Mesenchymal stem cell (in vitro differentiated cells and primary cell): ENCODE measurements at regions not wholly inside any gene's neighbourhood (a gene's known extent, or its start where the extent isn't known, plus 50 kb on each side); places are given as distances from the start of the nearest gene placed in this dataset.

ENCODE experiments used
- DNase-seq: peaks from one replicate; pipeline ENCODE4 v3.0.0-alpha.2; 2013
- H2AFZ ChIP-seq: one replicate; pipeline ENCODE4 v1.6.1; 2013; ENCODE audit warnings: low read depth, mild to moderate bottlenecking, control low read depth, inconsistent platforms, low read length, moderate library complexity
- H2AK5ac ChIP-seq: 2 replicates; pipeline ENCODE4 v1.6.1; 2013; ENCODE audit warnings: low read length, moderate library complexity, mild to moderate bottlenecking, inconsistent platforms; ENCODE audit not compliant: severe bottlenecking
- H2BK120ac ChIP-seq: one replicate; pipeline ENCODE4 v1.6.1; 2013; ENCODE audit warnings: low read depth, mild to moderate bottlenecking, inconsistent platforms, low read length, moderate library complexity
- H2BK12ac ChIP-seq, 2 experiments: one replicate each; pipeline ENCODE4 v1.6.1; 2013; ENCODE audit warnings: inconsistent platforms in 2 of 2, low read length in 2 of 2, mild to moderate bottlenecking in 2 of 2, moderate library complexity in 2 of 2, control low read depth in 1 of 2
- H2BK15ac ChIP-seq: one replicate; pipeline ENCODE4 v1.6.1; 2013; ENCODE audit warnings: mild to moderate bottlenecking, low read depth, inconsistent platforms; ENCODE audit not compliant: poor library complexity, severe bottlenecking
- H2BK5ac ChIP-seq: 2 replicates; pipeline ENCODE4 v1.6.1; 2013; ENCODE audit warnings: low read depth, mild to moderate bottlenecking, low read length, control low read depth, inconsistent platforms; ENCODE audit not compliant: poor library complexity, severe bottlenecking
- H3K14ac ChIP-seq, 2 experiments: one replicate each; pipeline ENCODE4 v1.6.1; 2013; ENCODE audit warnings: inconsistent platforms in 2 of 2, low read length in 2 of 2, control low read depth in 1 of 2, mild to moderate bottlenecking in 1 of 2, moderate library complexity in 1 of 2
- H3K18ac ChIP-seq, 2 experiments: one replicate each; pipeline ENCODE4 v1.6.1; 2013; ENCODE audit warnings: inconsistent platforms in 2 of 2, low read length in 2 of 2, control low read depth in 1 of 2, low read depth in 1 of 2, mild to moderate bottlenecking in 1 of 2
- H3K23ac ChIP-seq, 2 experiments: one replicate each; pipeline ENCODE4 v1.6.1; 2013; ENCODE audit warnings: inconsistent platforms in 2 of 2, low read length in 2 of 2, mild to moderate bottlenecking in 2 of 2, moderate library complexity in 2 of 2, control low read depth in 1 of 2
- H3K27ac ChIP-seq: 2 replicates; pipeline ENCODE4 v1.5.1; 2013; ENCODE audit warnings: mild to moderate bottlenecking, moderate library complexity, low read length, control low read depth, inconsistent platforms; ENCODE audit not compliant: poor library complexity, severe bottlenecking
- H3K27me3 ChIP-seq, 2 experiments: 2 replicates each; pipeline versions ENCODE4 v1.6.1 to v1.7.0; 2013; ENCODE audit warnings: low read length in 2 of 2, mild to moderate bottlenecking in 2 of 2, moderate library complexity in 2 of 2, control low read depth in 1 of 2, inconsistent platforms in 1 of 2; ENCODE audit not compliant: control insufficient read depth in 1 of 2, insufficient read depth in 1 of 2
- H3K36me3 ChIP-seq, 2 experiments: 2 replicates each; pipeline versions ENCODE4 v1.6.1 to v1.7.0; 2013; ENCODE audit warnings: low read length in 2 of 2, control low read depth in 1 of 2, inconsistent platforms in 1 of 2, low read depth in 1 of 2, mild to moderate bottlenecking in 1 of 2; ENCODE audit not compliant: insufficient read depth in 2 of 2, control insufficient read depth in 1 of 2
- H3K4ac ChIP-seq, 2 experiments: one replicate each; pipeline ENCODE4 v1.6.1; 2013; ENCODE audit warnings: inconsistent platforms in 2 of 2, low read length in 2 of 2, mild to moderate bottlenecking in 2 of 2, moderate library complexity in 2 of 2, control low read depth in 1 of 2, low read depth in 1 of 2
- H3K4me1 ChIP-seq: 2 replicates; pipeline ENCODE4 v1.6.1; 2013; ENCODE audit warnings: low read depth, low read length, control low read depth; ENCODE audit not compliant: control insufficient read depth, insufficient read depth
- H3K4me2 ChIP-seq: 2 replicates; pipeline ENCODE4 v1.6.1; 2013; ENCODE audit warnings: low read length, mild to moderate bottlenecking, inconsistent platforms; ENCODE audit not compliant: poor library complexity, severe bottlenecking
- H3K4me3 ChIP-seq, 2 experiments: 2 replicates each; pipeline versions ENCODE4 v1.5.1 to v1.7.0; 2013; ENCODE audit warnings: low read length in 2 of 2, mild to moderate bottlenecking in 2 of 2, control low read depth in 1 of 2, low read depth in 1 of 2; ENCODE audit not compliant: insufficient read depth in 1 of 2
- H3K79me1 ChIP-seq: replicated peaks from 2 replicates; pipeline ENCODE4 v1.6.1; 2013; ENCODE audit warnings: mild to moderate bottlenecking, control low read depth, low read length, inconsistent platforms; ENCODE audit not compliant: poor library complexity, severe bottlenecking
- H3K9ac ChIP-seq: 2 replicates; pipeline ENCODE4 v1.7.0; 2013; ENCODE audit warnings: mild to moderate bottlenecking, low read length, moderate library complexity
- H3K9me3 ChIP-seq: 2 replicates; pipeline ENCODE4 v1.7.0; 2013; ENCODE audit warnings: mild to moderate bottlenecking, low read length; ENCODE audit not compliant: control insufficient read depth
- H4K8ac ChIP-seq: one replicate; pipeline ENCODE4 v1.6.1; 2013; ENCODE audit warnings: inconsistent platforms, mild to moderate bottlenecking, low read length, moderate library complexity
- H4K91ac ChIP-seq: one replicate; pipeline ENCODE4 v1.6.1; 2013; ENCODE audit warnings: mild to moderate bottlenecking, low read length, inconsistent platforms
- WGBS: methylation state at CpG from one replicate; pipeline ENCODE4 v1.1.7; 2013; ENCODE audit warnings: mixed read lengths; 5-methylcytosine and 5-hydroxymethylcytosine counted together

DNA sequence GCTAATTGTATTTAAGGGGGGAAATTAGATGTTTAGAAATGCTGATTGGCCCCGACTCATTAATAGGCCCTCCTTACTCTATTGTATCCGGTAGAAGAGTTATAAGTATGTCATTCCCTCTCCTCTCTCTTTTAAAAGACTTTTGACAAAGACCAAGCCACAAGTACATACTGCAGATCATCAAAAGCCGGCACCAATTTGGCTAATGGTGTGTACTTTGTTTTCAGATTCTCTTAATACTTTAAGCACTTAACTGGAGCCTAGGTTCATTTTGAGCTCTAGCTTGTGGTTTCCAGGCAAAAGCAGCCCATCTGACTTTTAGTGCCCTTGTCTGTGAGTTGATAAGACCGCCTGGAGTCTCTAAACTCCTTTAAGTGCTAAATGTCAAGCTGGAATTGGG is 210.0 kb upstream of the LYZL1 start:
- Histone ChIP-seq H2BK5ac (no peak overlapping the region), H2BK120ac (no peak overlapping the region), H3K36me3 (no peaks in the 10 kb centered on the region), H3K23ac (no peak overlapping the region), H3K9me3 (no peaks in the 10 kb centered on the region), H2AFZ (no peak overlapping the region), H3K27me3 (peaks cover 0 to 13% of the 10 kb centered on the region in 2 experiments), H2AK5ac (no peak overlapping the region), H3K18ac (no peak overlapping the region), H3K27ac (no peak overlapping the region), H3K4me1 (peaks cover 2% of the 10 kb centered on the region), H4K91ac (no peak overlapping the region), H3K4me2 (no peak overlapping the region), H3K9ac (no peak overlapping the region), H4K8ac (no peak overlapping the region), H3K4ac (no peak overlapping the region), H2BK12ac (no peak overlapping the region), H3K4me3 (no peak overlapping the region), H3K14ac (no peak overlapping the region), H2BK15ac (no peak overlapping the region), H3K79me1 (no peaks in the 10 kb centered on the region)
- WGBS = 25% methylated on average over 2 of the region's 4 CpGs
- no peak for DNase-seq

DNA sequence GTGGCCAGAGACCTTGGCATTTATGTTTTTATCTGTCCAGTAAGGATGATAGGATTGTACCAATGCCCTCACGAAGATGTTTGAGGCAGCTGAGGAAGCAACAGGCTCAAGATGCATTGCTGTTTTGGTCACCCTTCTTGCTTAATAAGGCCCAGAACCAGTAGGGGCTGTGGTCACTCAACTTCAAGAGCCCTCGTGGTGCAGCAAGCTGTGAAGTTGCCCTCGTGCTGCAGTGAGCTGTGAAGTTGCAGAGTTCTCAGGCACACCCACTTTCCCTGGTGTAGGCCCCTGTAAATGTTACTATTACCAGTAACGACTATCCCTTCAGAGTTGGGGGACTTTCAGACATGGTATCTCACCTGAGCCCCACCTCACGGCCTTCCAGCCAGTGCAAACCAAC is 207.6 kb upstream of the LYZL1 start:
- no peak overlapping the region for H3K4me2 ChIP-seq
- H3K4ac ChIP-seq = no peak overlapping the region
- no peak overlapping the region for H3K18ac ChIP-seq
- no peak for DNase-seq
- H3K23ac ChIP-seq = no peak overlapping the region
- 90% methylated on average over 5 of the region's 5 CpGs for WGBS
- no peak overlapping the region for H2AK5ac ChIP-seq
- H3K27ac ChIP-seq = no peak overlapping the region
- no peaks in the 10 kb centered on the region for H3K36me3 ChIP-seq
- no peak overlapping the region for H2BK120ac ChIP-seq
- H3K79me1 ChIP-seq = no peaks in the 10 kb centered on the region
- H2AFZ ChIP-seq = no peak overlapping the region
- peaks cover 2% of the 10 kb centered on the region for H3K4me1 ChIP-seq
- no peak overlapping the region for H3K4me3 ChIP-seq
- H3K9ac ChIP-seq = no peak overlapping the region
- no peak overlapping the region for H4K91ac ChIP-seq
- no peak overlapping the region for H2BK5ac ChIP-seq
- H2BK15ac ChIP-seq = no peak overlapping the region
- H3K27me3 ChIP-seq = peaks cover 0 to 13% of the 10 kb centered on the region in 2 experiments
- no peak overlapping the region for H3K14ac ChIP-seq
- H2BK12ac ChIP-seq = no peak overlapping the region
- no peak overlapping the region for H4K8ac ChIP-seq
- H3K9me3 ChIP-seq = no peaks in the 10 kb centered on the region

DNA sequence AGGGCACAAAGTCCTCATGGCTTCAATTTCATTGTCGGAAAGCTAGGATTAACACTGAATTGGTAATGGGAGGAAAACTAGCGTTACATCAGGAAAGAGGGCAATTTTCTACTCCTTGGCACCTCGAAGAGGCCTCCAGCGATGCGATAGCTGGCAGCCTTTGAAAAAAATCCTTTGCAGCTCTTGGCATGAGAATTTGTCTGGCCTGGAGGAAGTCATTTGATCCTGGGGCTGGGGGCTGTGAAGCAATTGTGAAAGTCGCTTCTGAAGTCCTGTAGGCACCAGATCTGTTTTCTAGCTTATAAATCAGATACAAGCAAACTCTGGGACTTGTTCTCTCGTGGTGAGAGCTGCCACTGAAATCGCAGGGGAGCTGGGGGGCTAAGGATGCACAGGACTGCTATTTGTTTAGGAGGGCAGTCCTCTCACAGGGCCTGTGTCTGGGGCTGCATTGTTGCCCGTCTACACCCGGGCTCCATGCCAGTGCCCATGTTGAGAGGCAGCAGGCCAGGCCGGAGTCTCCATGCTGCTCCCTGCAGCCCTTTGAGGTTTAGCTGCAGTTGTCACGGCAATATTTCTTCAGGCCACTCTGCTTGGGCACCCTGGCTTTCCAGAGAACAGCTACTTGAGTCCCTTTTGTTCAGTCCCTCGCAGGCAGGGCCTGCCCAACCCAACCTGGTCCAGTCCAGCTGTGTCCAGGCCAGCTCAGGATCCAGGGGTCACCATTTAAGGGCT is 206.8 kb upstream of the LYZL1 start:
- no peak overlapping the region for H3K4ac ChIP-seq
- H2BK15ac ChIP-seq = no peak overlapping the region
- H3K14ac ChIP-seq = peak overlapping the region in 1 of 2 experiments; percentile 62
- H3K9ac ChIP-seq = no peak overlapping the region
- H2AK5ac ChIP-seq = no peak overlapping the region
- H3K18ac ChIP-seq = no peak overlapping the region
- H4K91ac ChIP-seq = no peak overlapping the region
- peak overlapping the region in 1 of 2 experiments; percentile 42 for H3K23ac ChIP-seq
- no peaks in the 10 kb centered on the region for H3K9me3 ChIP-seq
- H3K4me2 ChIP-seq = no peak overlapping the region
- H2AFZ ChIP-seq = no peak overlapping the region
- no peak overlapping the region for H4K8ac ChIP-seq
- no peak overlapping the region for H3K4me3 ChIP-seq
- H3K79me1 ChIP-seq = no peaks in the 10 kb centered on the region
- H3K36me3 ChIP-seq = no peaks in the 10 kb centered on the region
- H2BK12ac ChIP-seq = no peak overlapping the region
- no peak overlapping the region for H2BK5ac ChIP-seq
- peaks cover 0 to 13% of the 10 kb centered on the region in 2 experiments for H3K27me3 ChIP-seq
- no peak overlapping the region for H2BK120ac ChIP-seq
- DNase-seq = no peak
- no peak overlapping the region for H3K27ac ChIP-seq
- 82% methylated on average over 13 of the region's 13 CpGs for WGBS
- H3K4me1 ChIP-seq = peaks cover 2% of the 10 kb centered on the region

DNA sequence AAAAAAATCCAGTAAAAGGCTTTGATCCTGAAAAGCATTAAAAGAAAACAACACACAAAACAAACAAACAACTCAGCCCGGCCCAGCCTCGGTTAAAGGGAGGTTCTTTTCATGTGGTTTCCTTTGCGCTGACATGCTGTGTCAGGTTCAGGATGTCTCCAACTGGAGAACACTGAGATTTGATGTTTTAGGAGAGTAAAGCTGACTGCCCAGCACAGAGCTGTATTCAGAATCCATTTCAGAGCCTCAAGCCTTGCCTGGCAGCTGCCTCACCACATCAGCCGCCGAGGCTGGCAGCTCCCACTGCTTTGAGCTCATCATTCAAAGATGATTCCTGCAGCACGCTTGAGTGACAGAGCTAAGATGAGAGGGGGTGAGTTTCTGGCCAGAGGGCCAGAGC is 205.8 kb upstream of the LYZL1 start:
- Histone ChIP-seq H2AK5ac (no peak overlapping the region), H3K14ac (peak overlapping the region in 1 of 2 experiments; percentile 18), H3K4me3 (no peak overlapping the region), H4K91ac (no peak overlapping the region), H3K9ac (no peak overlapping the region), H3K18ac (no peak overlapping the region), H3K4me1 (peaks cover 2% of the 10 kb centered on the region), H2BK120ac (no peak overlapping the region), H3K4ac (no peak overlapping the region), H2BK5ac (no peak overlapping the region), H3K23ac (no peak overlapping the region), H3K36me3 (no peaks in the 10 kb centered on the region), H2BK15ac (no peak overlapping the region), H3K4me2 (no peak overlapping the region), H4K8ac (no peak overlapping the region), H3K27ac (no peak overlapping the region), H3K9me3 (no peaks in the 10 kb centered on the region), H3K79me1 (no peaks in the 10 kb centered on the region), H2BK12ac (no peak overlapping the region), H3K27me3 (peaks cover 0 to 20% of the 10 kb centered on the region in 2 experiments), H2AFZ (no peak overlapping the region)
- DNase-seq = no peak
- WGBS = 87% methylated on average over 6 of the region's 6 CpGs
